Mesothelial cell of epicardium (in vitro differentiated cells): ENCODE measurements at regions not wholly inside any gene's neighbourhood (a gene's known extent, or its start where the extent isn't known, plus 50 kb on each side); places are given as distances from the start of the nearest gene placed in this dataset.

Experiments
- DNase-seq, 2 experiments: peaks; one replicate each; pipeline ENCODE4 v3.0.0; 2021; ENCODE audit warnings: low spot score in 2 of 2; ENCODE audit not compliant: unreplicated experiment in 2 of 2
- H3K27ac Mint-ChIP-seq: 2 replicates; pipeline ENCODE4 v1.8.0; 2021; ENCODE audit warnings: mixed read lengths
- H3K27me3 Mint-ChIP-seq: 2 replicates; pipeline ENCODE4 v1.8.0; 2021; ENCODE audit warnings: low read depth, mixed read lengths
- H3K36me3 Mint-ChIP-seq: 2 replicates; pipeline ENCODE4 v1.8.0; 2021; ENCODE audit warnings: mixed read lengths
- H3K4me1 Mint-ChIP-seq: 2 replicates; pipeline ENCODE4 v1.8.0; 2021; ENCODE audit warnings: mixed read lengths
- H3K4me3 Mint-ChIP-seq: 2 replicates; pipeline ENCODE4 v1.8.0; 2021; ENCODE audit warnings: mild to moderate bottlenecking, moderate library complexity, mixed read lengths
- H3K9me3 Mint-ChIP-seq: 2 replicates; pipeline ENCODE4 v1.8.0; 2021; ENCODE audit warnings: mixed read lengths
- TF ChIP-seq, protein P1 (sequence below): fragments of 200-600 bp; sonication (generic); IDR thresholded peaks from one replicate; pipeline ENCODE4 v1.5.0; 2021; ENCODE audit warnings: antibody characterized with exemption; ENCODE audit not compliant: unreplicated experiment

DNA sequence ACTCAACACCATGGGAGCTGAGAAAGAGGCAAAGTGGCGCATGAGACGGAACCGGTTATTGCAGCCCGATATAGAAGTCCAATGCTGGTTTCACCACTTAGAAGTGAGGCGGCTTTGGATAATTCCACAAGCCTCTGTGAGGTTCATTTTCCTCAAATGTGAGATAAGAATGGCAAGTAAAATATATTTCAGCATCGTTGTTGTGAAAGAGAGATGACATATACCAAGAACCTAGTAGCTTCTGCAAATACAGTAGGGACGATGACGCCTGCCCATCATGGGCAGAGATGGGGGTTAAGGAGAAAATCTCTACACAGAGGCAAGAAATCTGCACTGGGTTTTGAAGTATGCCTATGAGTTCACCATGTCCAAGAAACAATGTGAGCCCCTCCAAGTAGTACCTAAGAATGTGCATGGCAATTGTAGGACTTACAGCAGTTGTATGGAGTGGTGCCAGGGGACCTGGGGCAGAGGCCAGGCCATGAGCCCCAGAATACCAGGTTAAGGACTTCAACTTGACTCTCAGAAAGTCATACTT lies 352.0 kb downstream of the RNF144A start:
- Mint-ChIP-seq H3K4me1 (no peaks in the 10 kb centered on the region), H3K36me3 (no peaks in the 10 kb centered on the region), H3K27ac (no peak overlapping the region), H3K4me3 (no peak overlapping the region), H3K9me3 (no peaks in the 10 kb centered on the region), H3K27me3 (no peaks in the 10 kb centered on the region)
- no peak for DNase-seq
- TF ChIP-seq, protein P1, sequence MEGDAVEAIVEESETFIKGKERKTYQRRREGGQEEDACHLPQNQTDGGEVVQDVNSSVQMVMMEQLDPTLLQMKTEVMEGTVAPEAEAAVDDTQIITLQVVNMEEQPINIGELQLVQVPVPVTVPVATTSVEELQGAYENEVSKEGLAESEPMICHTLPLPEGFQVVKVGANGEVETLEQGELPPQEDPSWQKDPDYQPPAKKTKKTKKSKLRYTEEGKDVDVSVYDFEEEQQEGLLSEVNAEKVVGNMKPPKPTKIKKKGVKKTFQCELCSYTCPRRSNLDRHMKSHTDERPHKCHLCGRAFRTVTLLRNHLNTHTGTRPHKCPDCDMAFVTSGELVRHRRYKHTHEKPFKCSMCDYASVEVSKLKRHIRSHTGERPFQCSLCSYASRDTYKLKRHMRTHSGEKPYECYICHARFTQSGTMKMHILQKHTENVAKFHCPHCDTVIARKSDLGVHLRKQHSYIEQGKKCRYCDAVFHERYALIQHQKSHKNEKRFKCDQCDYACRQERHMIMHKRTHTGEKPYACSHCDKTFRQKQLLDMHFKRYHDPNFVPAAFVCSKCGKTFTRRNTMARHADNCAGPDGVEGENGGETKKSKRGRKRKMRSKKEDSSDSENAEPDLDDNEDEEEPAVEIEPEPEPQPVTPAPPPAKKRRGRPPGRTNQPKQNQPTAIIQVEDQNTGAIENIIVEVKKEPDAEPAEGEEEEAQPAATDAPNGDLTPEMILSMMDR: no peak

- H3K36me3 Mint-ChIP-seq: no peaks in the 10 kb centered on the region
- peaks cover 4% of the 10 kb centered on the region for H3K27me3 Mint-ChIP-seq
- no peaks in the 10 kb centered on the region for H3K9me3 Mint-ChIP-seq
- H3K27ac Mint-ChIP-seq: no peak overlapping the region
- TF ChIP-seq, protein P1: no peak
- DNase-seq: no peak
- no peaks in the 10 kb centered on the region for H3K4me1 Mint-ChIP-seq
- H3K4me3 Mint-ChIP-seq: no peak overlapping the region
These were observed 352.8 kb downstream of the RNF144A start for GRCh38 chr2:7270011-7270431.

DNA sequence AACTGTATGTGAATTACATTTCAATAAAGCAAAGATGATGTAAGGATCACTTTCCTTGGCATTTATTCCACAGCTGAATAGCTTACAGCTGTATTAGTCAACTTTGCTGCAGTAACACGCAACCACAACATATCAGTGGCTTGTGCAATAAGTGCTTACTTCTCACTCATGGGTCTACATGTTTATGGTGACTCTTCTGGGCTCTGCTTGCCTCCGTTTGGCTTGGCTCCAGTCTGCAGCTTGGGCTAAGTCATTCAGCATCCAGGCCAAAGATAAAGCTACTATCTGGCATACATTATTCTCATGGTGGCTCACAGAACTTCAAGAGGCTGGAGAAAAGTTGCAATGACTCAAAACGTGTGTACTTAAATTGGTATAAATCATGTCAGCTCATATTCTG lies 355.0 kb downstream of the RNF144A start:
- no peak overlapping the region for H3K4me3 Mint-ChIP-seq
- TF ChIP-seq, protein P1: no peak
- H3K4me1 Mint-ChIP-seq: no peaks in the 10 kb centered on the region
- peaks cover 4% of the 10 kb centered on the region for H3K27me3 Mint-ChIP-seq
- DNase-seq: no peak
- H3K9me3 Mint-ChIP-seq: no peaks in the 10 kb centered on the region
- no peak overlapping the region for H3K27ac Mint-ChIP-seq
- H3K36me3 Mint-ChIP-seq: no peaks in the 10 kb centered on the region

GRCh38 chr2:7278984-7279383 lies 361.8 kb downstream of the RNF144A start:
- H3K27ac Mint-ChIP-seq: no peak overlapping the region
- TF ChIP-seq, protein P1: no peak
- no peak overlapping the region for H3K4me3 Mint-ChIP-seq
- DNase-seq: no peak
- H3K27me3 Mint-ChIP-seq: peaks cover 6% of the 10 kb centered on the region
- H3K36me3 Mint-ChIP-seq: no peaks in the 10 kb centered on the region
- H3K4me1 Mint-ChIP-seq: peaks cover 4% of the 10 kb centered on the region
- H3K9me3 Mint-ChIP-seq: no peaks in the 10 kb centered on the region

GRCh38 chr2:7279421-7279949 lies 362.3 kb downstream of the RNF144A start:
- H3K27me3 Mint-ChIP-seq: peaks cover 5% of the 10 kb centered on the region
- H3K27ac Mint-ChIP-seq: no peak overlapping the region
- TF ChIP-seq, protein P1: no peak
- no peaks in the 10 kb centered on the region for H3K36me3 Mint-ChIP-seq
- H3K4me1 Mint-ChIP-seq: peaks cover 4% of the 10 kb centered on the region
- no peak overlapping the region for H3K4me3 Mint-ChIP-seq
- no peaks in the 10 kb centered on the region for H3K9me3 Mint-ChIP-seq
- no peak for DNase-seq
